ENCODE measurements at regions not wholly inside any gene's neighbourhood (a gene's known extent, or its start where the extent isn't known, plus 50 kb on each side); places are given as distances from the start of the nearest gene placed in this dataset.

GRCh38 chr13:30128095-30128494 is 179.3 kb downstream of the KATNAL1 start:
- H3K79me2 ChIP-seq (ENCODE audit: control insufficient read depth, insufficient read depth, low read length): no peaks in the 10 kb centered on the region
- H3K27ac ChIP-seq (ENCODE audit: insufficient read depth, low read depth, low read length): no peak overlapping the region
- no peak overlapping the region for H3K9ac ChIP-seq (replicated peaks; ENCODE audit: extremely low read depth, insufficient read depth, low read length)
- no peaks in the 10 kb centered on the region for H3K9me3 ChIP-seq (replicated peaks; ENCODE audit: control insufficient read depth, insufficient read depth, low read length)
- no peak for DNase-seq (ENCODE audit: low read depth, low spot score)
- TF ChIP-seq CTCF (IDR thresholded peaks at IDR 0.05; ENCODE audit: extremely low read depth in 1 of 2, insufficient read depth in 1 of 2, low read depth in 1 of 2, low read length in 2 of 2) (no peak), GATA2 (IDR thresholded peaks at IDR 0.05; ENCODE audit: insufficient read depth, insufficient read length, low read depth, low read length) (no peak), MAX (IDR thresholded peaks at IDR 0.05; ENCODE audit: insufficient read depth, insufficient read length) (no peak), POLR2AphosphoS5 (IDR thresholded peaks at IDR 0.05; ENCODE audit: insufficient read depth, low read depth, low read length) (no peak), EZH2 (IDR thresholded peaks at IDR 0.05; ENCODE audit: borderline replicate concordance, low read depth, low read length, severe bottlenecking) (no peak), JUN (IDR thresholded peaks at IDR 0.05; ENCODE audit: borderline replicate concordance, insufficient read depth, insufficient read length, low read depth) (no peak), FOS (IDR thresholded peaks at IDR 0.05; ENCODE audit: borderline replicate concordance, insufficient read depth, low read length) (no peak), POLR2A (IDR thresholded peaks at IDR 0.05; ENCODE audit: low read depth, low read length) (no peak), MYC (IDR thresholded peaks at IDR 0.05; ENCODE audit: low read depth, low read length) (no peak)
- no peaks in the 10 kb centered on the region for H4K20me1 ChIP-seq (replicated peaks; ENCODE audit: control insufficient read depth, extremely low read depth, insufficient read depth, low read length)
- BruUV-seq (replicated peaks): no TSS peak
- no peak for FAIRE-seq
- POLR2A ChIA-PET: no interaction called here
- peaks cover 3% of the 10 kb centered on the region for H3K4me1 ChIP-seq (ENCODE audit: control insufficient read depth, extremely low read depth, insufficient read depth, low read length)
- no peak overlapping the region for H3K4me2 ChIP-seq (ENCODE audit: insufficient read depth, low read length)
- peaks cover 2 to 6% of the 10 kb centered on the region in 2 experiments for H3K27me3 ChIP-seq (ENCODE audit: control insufficient read depth in 2 of 2, insufficient read depth in 2 of 2, low read length in 2 of 2)
- dilution Hi-C loops (cut with MboI; ENCODE audit: extremely low pct_ligation_motif_present, low sequenced_read_pairs): loop anchor here (25.0 kb wide), 1 partner anchor 209 kb away; no protein-coding TSS in a partner anchor
- CTCF ChIA-PET: interaction anchor here (1.3 to 6.6 kb wide), 2 partner anchors 13 to 14 kb away, joined by 7 to 76 read pairs; no protein-coding TSS in a partner anchor
- no peak overlapping the region for H3K4me3 ChIP-seq (replicated peaks in 1 of 3; ENCODE audit: insufficient read depth in 1 of 3, low read depth in 1 of 3, low read length in 3 of 3)
- no peak overlapping the region for H2AFZ ChIP-seq (ENCODE audit: low read depth, low read length)
- intact Hi-C loops (cut with micrococcal nuclease): no loop called here
- no peaks in the 10 kb centered on the region for H3K9me1 ChIP-seq (replicated peaks; ENCODE audit: control insufficient read depth, extremely low read depth, insufficient read depth, low read length)
- no peaks in the 10 kb centered on the region for H3K36me3 ChIP-seq (ENCODE audit: control insufficient read depth in 2 of 2, extremely low read depth in 1 of 2, insufficient read depth in 2 of 2, low read length in 2 of 2)
